ENCODE measurements at regions not wholly inside any gene's neighbourhood (a gene's known extent, or its start where the extent isn't known, plus 50 kb on each side); places are given as distances from the start of the nearest gene placed in this dataset.

DNA sequence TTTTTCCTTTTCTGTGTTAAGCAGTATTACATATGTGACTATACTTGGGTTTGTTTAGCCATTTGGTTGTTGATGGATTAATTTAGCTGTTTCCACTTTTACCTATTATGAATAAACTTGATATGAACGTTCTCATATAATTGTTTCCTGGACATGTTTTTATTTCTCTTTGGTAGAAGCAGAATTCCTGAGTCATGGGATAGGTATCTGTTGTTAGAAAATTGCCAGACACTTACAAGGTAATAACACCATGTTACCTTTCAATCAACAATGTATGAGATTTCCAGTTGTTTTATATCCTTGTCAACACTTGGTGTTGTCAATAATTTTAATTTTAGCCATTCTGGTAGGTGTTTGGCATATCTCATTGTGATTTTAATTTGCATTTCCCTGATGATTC, 475.4 kb downstream of the IGSF11 start:
- no peak for TF ChIP-seq EZH2 (IDR thresholded peaks at IDR 0.05; ENCODE audit: borderline replicate concordance, low read depth, low read length, severe bottlenecking)
- TF ChIP-seq, protein P1, sequence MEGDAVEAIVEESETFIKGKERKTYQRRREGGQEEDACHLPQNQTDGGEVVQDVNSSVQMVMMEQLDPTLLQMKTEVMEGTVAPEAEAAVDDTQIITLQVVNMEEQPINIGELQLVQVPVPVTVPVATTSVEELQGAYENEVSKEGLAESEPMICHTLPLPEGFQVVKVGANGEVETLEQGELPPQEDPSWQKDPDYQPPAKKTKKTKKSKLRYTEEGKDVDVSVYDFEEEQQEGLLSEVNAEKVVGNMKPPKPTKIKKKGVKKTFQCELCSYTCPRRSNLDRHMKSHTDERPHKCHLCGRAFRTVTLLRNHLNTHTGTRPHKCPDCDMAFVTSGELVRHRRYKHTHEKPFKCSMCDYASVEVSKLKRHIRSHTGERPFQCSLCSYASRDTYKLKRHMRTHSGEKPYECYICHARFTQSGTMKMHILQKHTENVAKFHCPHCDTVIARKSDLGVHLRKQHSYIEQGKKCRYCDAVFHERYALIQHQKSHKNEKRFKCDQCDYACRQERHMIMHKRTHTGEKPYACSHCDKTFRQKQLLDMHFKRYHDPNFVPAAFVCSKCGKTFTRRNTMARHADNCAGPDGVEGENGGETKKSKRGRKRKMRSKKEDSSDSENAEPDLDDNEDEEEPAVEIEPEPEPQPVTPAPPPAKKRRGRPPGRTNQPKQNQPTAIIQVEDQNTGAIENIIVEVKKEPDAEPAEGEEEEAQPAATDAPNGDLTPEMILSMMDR (IDR thresholded peaks at IDR 0.05; ENCODE audit: borderline replicate concordance, extremely low read depth, low read length, poor library complexity, severe bottlenecking), result no peak
- Histone ChIP-seq H2AFZ (ENCODE audit: low read depth, low read length) (no peak overlapping the region), H3K4me1 (ENCODE audit: insufficient read depth, low read length) (no peaks in the 10 kb centered on the region), H3K4me2 (ENCODE audit: insufficient read depth, low read length) (no peak overlapping the region), H3K9me3 (ENCODE audit: insufficient read depth, low read length, severe bottlenecking) (no peaks in the 10 kb centered on the region), H3K27me3 (ENCODE audit: insufficient read depth, low read length, poor library complexity) (no peaks in the 10 kb centered on the region), H3K27ac (ENCODE audit: low read length) (no peak overlapping the region), H4K20me1 (ENCODE audit: insufficient read depth, low read length) (no peaks in the 10 kb centered on the region), H3K36me3 (ENCODE audit: insufficient read depth, low read length) (no peaks in the 10 kb centered on the region), H3K79me2 (ENCODE audit: insufficient read depth, low read length) (no peaks in the 10 kb centered on the region), H3K4me3 (ENCODE audit: low read depth in 1 of 2, low read length in 2 of 2) (no peak overlapping the region), H3K9ac (ENCODE audit: low read depth, low read length) (no peak overlapping the region)
- DNase-seq, result no peak
- ATAC-seq (ENCODE audit: insufficient read depth, low read depth), result no peak

DNA sequence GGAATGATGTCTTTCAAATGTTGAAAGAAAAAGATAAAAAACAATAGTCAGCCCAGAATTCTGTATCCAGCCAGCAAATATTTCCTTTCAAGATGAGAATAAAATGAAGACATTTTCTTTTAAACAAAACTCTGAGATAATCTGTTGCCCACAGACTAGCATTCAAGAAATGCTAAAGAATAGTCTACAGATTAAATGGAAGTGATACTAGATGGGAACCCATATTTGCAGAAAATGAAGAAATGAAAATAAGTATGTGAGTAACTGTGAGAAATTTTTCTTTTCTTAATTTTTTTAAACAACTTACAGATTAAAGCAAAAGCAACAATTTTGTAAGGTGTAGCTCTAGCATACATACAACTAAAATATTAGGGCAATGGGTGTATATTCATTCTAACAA, 469.8 kb downstream of the IGSF11 start:
- Histone ChIP-seq H3K36me3 (ENCODE audit: insufficient read depth, low read length) (no peaks in the 10 kb centered on the region), H3K27ac (ENCODE audit: low read length) (no peak overlapping the region), H3K79me2 (ENCODE audit: insufficient read depth, low read length) (no peaks in the 10 kb centered on the region), H3K27me3 (ENCODE audit: insufficient read depth, low read length, poor library complexity) (no peaks in the 10 kb centered on the region), H3K4me2 (ENCODE audit: insufficient read depth, low read length) (no peak overlapping the region), H3K4me3 (ENCODE audit: low read depth in 1 of 2, low read length in 2 of 2) (no peak overlapping the region), H4K20me1 (ENCODE audit: insufficient read depth, low read length) (no peaks in the 10 kb centered on the region), H3K9me3 (ENCODE audit: insufficient read depth, low read length, severe bottlenecking) (no peaks in the 10 kb centered on the region), H3K4me1 (ENCODE audit: insufficient read depth, low read length) (no peaks in the 10 kb centered on the region), H3K9ac (ENCODE audit: low read depth, low read length) (no peak overlapping the region), H2AFZ (ENCODE audit: low read depth, low read length) (no peak overlapping the region)
- DNase-seq, result no peak
- TF ChIP-seq EZH2 (IDR thresholded peaks at IDR 0.05; ENCODE audit: borderline replicate concordance, low read depth, low read length, severe bottlenecking), result no peak
- TF ChIP-seq, protein P1 (IDR thresholded peaks at IDR 0.05; ENCODE audit: borderline replicate concordance, extremely low read depth, low read length, poor library complexity, severe bottlenecking), result no peak
- no peak for ATAC-seq (ENCODE audit: insufficient read depth, low read depth)

DNA sequence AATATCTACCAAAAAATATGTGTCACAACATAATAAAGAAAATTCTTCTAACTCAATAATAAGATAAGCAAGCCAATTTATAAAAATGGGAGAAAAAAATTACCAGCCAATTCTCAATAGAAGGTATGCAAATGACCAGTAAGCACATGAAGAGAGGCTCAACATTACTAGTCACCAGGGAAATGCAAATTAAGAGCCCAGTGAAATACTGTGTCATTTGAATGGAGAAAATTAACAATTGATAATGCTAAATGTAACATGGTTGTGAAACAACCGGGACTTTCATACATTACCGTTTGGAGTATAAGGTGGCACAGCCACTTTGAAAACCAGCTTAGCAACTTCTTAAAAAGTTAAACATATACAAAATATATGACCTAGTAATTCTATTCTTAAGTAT, 460.7 kb downstream of the IGSF11 start:
- TF ChIP-seq, protein P1 (IDR thresholded peaks at IDR 0.05; ENCODE audit: borderline replicate concordance, extremely low read depth, low read length, poor library complexity, severe bottlenecking), result no peak
- TF ChIP-seq EZH2 (IDR thresholded peaks at IDR 0.05; ENCODE audit: borderline replicate concordance, low read depth, low read length, severe bottlenecking), result no peak

More for the DNA sequence above, 460.7 kb downstream of the IGSF11 start:
- H2AFZ ChIP-seq (ENCODE audit: low read depth, low read length), result no peak overlapping the region
- H3K9me3 ChIP-seq (ENCODE audit: insufficient read depth, low read length, severe bottlenecking), result no peaks in the 10 kb centered on the region
- no peak overlapping the region for H3K4me3 ChIP-seq (ENCODE audit: low read depth in 1 of 2, low read length in 2 of 2)
- no peak overlapping the region for H3K4me2 ChIP-seq (ENCODE audit: insufficient read depth, low read length)
- no peak for ATAC-seq (ENCODE audit: insufficient read depth, low read depth)
- no peaks in the 10 kb centered on the region for H4K20me1 ChIP-seq (ENCODE audit: insufficient read depth, low read length)
- H3K4me1 ChIP-seq (ENCODE audit: insufficient read depth, low read length), result no peaks in the 10 kb centered on the region
- H3K36me3 ChIP-seq (ENCODE audit: insufficient read depth, low read length), result no peaks in the 10 kb centered on the region
- no peak overlapping the region for H3K9ac ChIP-seq (ENCODE audit: low read depth, low read length)
- no peaks in the 10 kb centered on the region for H3K27me3 ChIP-seq (ENCODE audit: insufficient read depth, low read length, poor library complexity)
- no peak overlapping the region for H3K27ac ChIP-seq (ENCODE audit: low read length)
- H3K79me2 ChIP-seq (ENCODE audit: insufficient read depth, low read length), result no peaks in the 10 kb centered on the region
- DNase-seq, result no peak
